HT-29 (cell line): ENCODE measurements at regions not wholly inside any gene's neighbourhood (a gene's known extent, or its start where the extent isn't known, plus 50 kb on each side); places are given as distances from the start of the nearest gene placed in this dataset. TPM values are rescaled to one million over a fixed set of nuclear protein-coding genes. Genes with fewer than 3 reads are reported as not detected.

Source experiments
- small RNA-seq: library from RNA; depleted of rRNA; stranded (forward); fragments of <200 nt; gene quantifications from one replicate; pipeline ENCODE3, GENCODE V24; 2014

Small RNA genes in the stretch of these regions (small RNA-seq; reads per million reads assigned to genes)
- gene RF00019: not detected
